ENCODE measurements at regions not wholly inside any gene's neighbourhood (a gene's known extent, or its start where the extent isn't known, plus 50 kb on each side); places are given as distances from the start of the nearest gene placed in this dataset.

DNA sequence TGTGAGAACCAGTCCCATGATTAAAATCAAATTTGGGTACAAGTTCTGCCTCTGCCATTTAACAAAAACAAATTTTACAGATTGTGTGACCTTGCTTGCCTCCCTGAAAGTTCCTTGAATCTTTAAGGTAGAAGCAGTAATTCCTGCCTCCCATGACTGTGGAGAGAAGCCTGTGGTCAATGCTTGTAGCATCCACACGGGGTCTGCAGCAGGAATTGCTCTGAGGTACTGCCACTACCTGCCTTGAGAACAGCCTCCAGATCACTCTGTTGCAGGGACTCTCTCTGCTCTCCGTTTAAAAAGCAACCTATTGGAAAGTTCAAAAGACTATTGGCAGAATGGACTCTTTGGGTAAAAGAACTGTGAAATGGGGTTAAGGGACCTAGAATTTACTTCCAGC lies 75.9 kb downstream of the SST start:
- POLR2A ChIA-PET, result no interaction called here
- TF ChIP-seq SP7 (tag by site-specific recombination; IDR thresholded peaks at IDR 0.05) (no peak), OSR2 (tag by site-specific recombination; IDR thresholded peaks at IDR 0.05) (no peak)
- Histone ChIP-seq H3K4me1 (ENCODE audit: control insufficient read depth, insufficient read depth, low read length) (no peaks in the 10 kb centered on the region), H3K9me3 (ENCODE audit: control insufficient read depth, insufficient read depth, low read depth, low read length) (no peaks in the 10 kb centered on the region), H3K36me3 (ENCODE audit: control insufficient read depth in 2 of 2, insufficient read depth in 1 of 2, low read length in 2 of 2) (no peaks in the 10 kb centered on the region), H3K27ac (ENCODE audit: extremely low read depth, low read depth, low read length) (no peak overlapping the region), H3K4me3 (ENCODE audit: low read depth, low read length) (no peak overlapping the region)
- CTCF ChIA-PET, result no interaction called here

DNA sequence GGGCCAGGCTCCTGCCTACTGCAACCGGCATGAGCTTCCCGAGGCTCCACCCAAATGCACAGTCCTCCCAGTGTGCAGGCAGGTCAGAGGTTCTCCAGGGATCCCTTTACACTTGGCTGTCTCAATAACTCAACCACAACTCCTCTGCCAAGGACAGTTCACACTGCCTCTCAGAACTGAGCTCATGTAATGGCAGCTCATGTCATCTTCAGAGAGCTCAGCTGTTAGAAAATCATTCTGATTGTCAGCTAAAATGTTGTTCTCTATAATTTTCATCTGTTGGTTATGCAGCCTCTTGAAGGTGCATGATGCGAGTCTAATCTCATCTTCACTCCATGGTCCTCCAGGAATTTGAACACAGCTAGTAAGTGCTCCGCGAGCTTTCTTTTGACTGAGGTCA lies 76.7 kb downstream of the SST start:
- Histone ChIP-seq H3K36me3 (ENCODE audit: control insufficient read depth in 2 of 2, insufficient read depth in 1 of 2, low read length in 2 of 2) (no peaks in the 10 kb centered on the region), H3K4me1 (ENCODE audit: control insufficient read depth, insufficient read depth, low read length) (no peaks in the 10 kb centered on the region), H3K27ac (ENCODE audit: extremely low read depth, low read depth, low read length) (no peak overlapping the region), H3K9me3 (ENCODE audit: control insufficient read depth, insufficient read depth, low read depth, low read length) (no peaks in the 10 kb centered on the region), H3K4me3 (ENCODE audit: low read depth, low read length) (no peak overlapping the region)
- TF ChIP-seq, protein P1, sequence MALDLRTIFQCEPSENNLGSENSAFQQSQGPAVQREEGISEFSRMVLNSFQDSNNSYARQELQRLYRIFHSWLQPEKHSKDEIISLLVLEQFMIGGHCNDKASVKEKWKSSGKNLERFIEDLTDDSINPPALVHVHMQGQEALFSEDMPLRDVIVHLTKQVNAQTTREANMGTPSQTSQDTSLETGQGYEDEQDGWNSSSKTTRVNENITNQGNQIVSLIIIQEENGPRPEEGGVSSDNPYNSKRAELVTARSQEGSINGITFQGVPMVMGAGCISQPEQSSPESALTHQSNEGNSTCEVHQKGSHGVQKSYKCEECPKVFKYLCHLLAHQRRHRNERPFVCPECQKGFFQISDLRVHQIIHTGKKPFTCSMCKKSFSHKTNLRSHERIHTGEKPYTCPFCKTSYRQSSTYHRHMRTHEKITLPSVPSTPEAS (tag by site-specific recombination; IDR thresholded peaks at IDR 0.05), result no peak
- TF ChIP-seq PRDM6 (tag by site-specific recombination; IDR thresholded peaks at IDR 0.05), result no peak
- TF ChIP-seq, protein P2, sequence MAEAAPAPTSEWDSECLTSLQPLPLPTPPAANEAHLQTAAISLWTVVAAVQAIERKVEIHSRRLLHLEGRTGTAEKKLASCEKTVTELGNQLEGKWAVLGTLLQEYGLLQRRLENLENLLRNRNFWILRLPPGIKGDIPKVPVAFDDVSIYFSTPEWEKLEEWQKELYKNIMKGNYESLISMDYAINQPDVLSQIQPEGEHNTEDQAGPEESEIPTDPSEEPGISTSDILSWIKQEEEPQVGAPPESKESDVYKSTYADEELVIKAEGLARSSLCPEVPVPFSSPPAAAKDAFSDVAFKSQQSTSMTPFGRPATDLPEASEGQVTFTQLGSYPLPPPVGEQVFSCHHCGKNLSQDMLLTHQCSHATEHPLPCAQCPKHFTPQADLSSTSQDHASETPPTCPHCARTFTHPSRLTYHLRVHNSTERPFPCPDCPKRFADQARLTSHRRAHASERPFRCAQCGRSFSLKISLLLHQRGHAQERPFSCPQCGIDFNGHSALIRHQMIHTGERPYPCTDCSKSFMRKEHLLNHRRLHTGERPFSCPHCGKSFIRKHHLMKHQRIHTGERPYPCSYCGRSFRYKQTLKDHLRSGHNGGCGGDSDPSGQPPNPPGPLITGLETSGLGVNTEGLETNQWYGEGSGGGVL (tag by site-specific recombination; IDR thresholded peaks at IDR 0.05), result no peak
- CTCF ChIA-PET, result interaction anchor here (1.4 to 2.6 kb wide), 3 partner anchors 23 to 274 kb away, joined by 5 to 10 read pairs (median 7); no protein-coding TSS in a partner anchor
- POLR2A ChIA-PET, result no interaction called here

GRCh38 chr3:187590861-187591576 lies 79.2 kb downstream of the SST start:
- Histone ChIP-seq H3K4me1 (ENCODE audit: control insufficient read depth, insufficient read depth, low read length) (no peaks in the 10 kb centered on the region), H3K4me3 (ENCODE audit: low read depth, low read length) (no peak overlapping the region), H3K36me3 (ENCODE audit: control insufficient read depth in 2 of 2, insufficient read depth in 1 of 2, low read length in 2 of 2) (no peaks in the 10 kb centered on the region), H3K9me3 (ENCODE audit: control insufficient read depth, insufficient read depth, low read depth, low read length) (no peaks in the 10 kb centered on the region), H3K27ac (ENCODE audit: extremely low read depth, low read depth, low read length) (no peak overlapping the region)
- ChIA-PET CTCF (interaction anchor here (2.6 kb wide), 1 partner anchor 25 kb away, joined by 10 read pairs; no protein-coding TSS in a partner anchor), POLR2A (no interaction called here)
- no peak for TF ChIP-seq ZNF837 (tag by site-specific recombination; IDR thresholded peaks at IDR 0.05)
- TF ChIP-seq, protein P3, sequence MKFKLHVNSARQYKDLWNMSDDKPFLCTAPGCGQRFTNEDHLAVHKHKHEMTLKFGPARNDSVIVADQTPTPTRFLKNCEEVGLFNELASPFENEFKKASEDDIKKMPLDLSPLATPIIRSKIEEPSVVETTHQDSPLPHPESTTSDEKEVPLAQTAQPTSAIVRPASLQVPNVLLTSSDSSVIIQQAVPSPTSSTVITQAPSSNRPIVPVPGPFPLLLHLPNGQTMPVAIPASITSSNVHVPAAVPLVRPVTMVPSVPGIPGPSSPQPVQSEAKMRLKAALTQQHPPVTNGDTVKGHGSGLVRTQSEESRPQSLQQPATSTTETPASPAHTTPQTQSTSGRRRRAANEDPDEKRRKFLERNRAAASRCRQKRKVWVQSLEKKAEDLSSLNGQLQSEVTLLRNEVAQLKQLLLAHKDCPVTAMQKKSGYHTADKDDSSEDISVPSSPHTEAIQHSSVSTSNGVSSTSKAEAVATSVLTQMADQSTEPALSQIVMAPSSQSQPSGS (tag by site-specific recombination; IDR thresholded peaks at IDR 0.05; ENCODE audit: low read depth), result no peak
- TF ChIP-seq, protein P4, sequence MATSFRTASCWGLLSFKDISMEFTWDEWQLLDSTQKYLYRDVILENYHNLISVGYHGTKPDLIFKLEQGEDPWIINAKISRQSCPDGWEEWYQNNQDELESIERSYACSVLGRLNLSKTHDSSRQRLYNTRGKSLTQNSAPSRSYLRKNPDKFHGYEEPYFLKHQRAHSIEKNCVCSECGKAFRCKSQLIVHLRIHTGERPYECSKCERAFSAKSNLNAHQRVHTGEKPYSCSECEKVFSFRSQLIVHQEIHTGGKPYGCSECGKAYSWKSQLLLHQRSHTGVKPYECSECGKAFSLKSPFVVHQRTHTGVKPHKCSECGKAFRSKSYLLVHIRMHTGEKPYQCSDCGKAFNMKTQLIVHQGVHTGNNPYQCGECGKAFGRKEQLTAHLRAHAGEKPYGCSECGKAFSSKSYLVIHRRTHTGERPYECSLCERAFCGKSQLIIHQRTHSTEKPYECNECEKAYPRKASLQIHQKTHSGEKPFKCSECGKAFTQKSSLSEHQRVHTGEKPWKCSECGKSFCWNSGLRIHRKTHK (tag by site-specific recombination; IDR thresholded peaks at IDR 0.05), result no peak
- no peak for TF ChIP-seq SETDB1 (IDR thresholded peaks at IDR 0.05; ENCODE audit: insufficient read length, low read length)
- TF ChIP-seq INSM2 (tag by site-specific recombination; IDR thresholded peaks at IDR 0.05), result no peak
- no peak for TF ChIP-seq ZNF501 (tag by site-specific recombination; IDR thresholded peaks at IDR 0.05)
- no peak for TF ChIP-seq HOXC10 (CRISPR knock-in tag; IDR thresholded peaks at IDR 0.05)
- no peak for TF ChIP-seq GLI4 (tag by site-specific recombination; IDR thresholded peaks at IDR 0.05)
- no peak for TF ChIP-seq ZNF266 (tag by site-specific recombination; IDR thresholded peaks at IDR 0.05; ENCODE audit: low read depth)
- no peak for TF ChIP-seq ZNF639 (tag by site-specific recombination; IDR thresholded peaks at IDR 0.05)
- TF ChIP-seq ZNF692 (tag by site-specific recombination; IDR thresholded peaks at IDR 0.05), result no peak
- no peak for TF ChIP-seq ZNF248 (tag by site-specific recombination; IDR thresholded peaks at IDR 0.05)
- no peak for TF ChIP-seq ZNF792 (tag by site-specific recombination; IDR thresholded peaks at IDR 0.05)

Measured in HEK293 (cell line).